Colon (tissue), 2 donors: ENCODE measurements at regions not wholly inside any gene's neighbourhood (a gene's known extent, or its start where the extent isn't known, plus 50 kb on each side); places are given as distances from the start of the nearest gene placed in this dataset.

Experiments
- FAIRE-seq: peaks from 2 replicates; lab custom pipeline; 2012; peaks lifted over from hg19 to GRCh38; lab: Jason Lieb, UNC
- donor health status: control.
- donor health status: control.

- FAIRE-seq = no peak
Measured at GRCh38 chr12:92359581-92360209, 214.0 kb upstream of the BTG1 start.

- FAIRE-seq = no peak
Measured at GRCh38 chr12:92357584-92358261, 212.1 kb upstream of the BTG1 start.

- no peak for FAIRE-seq
Measured at GRCh38 chr12:92356425-92356824, 210.8 kb upstream of the BTG1 start.

GRCh38 chr12:92349635-92350034 lies 204.0 kb upstream of the BTG1 start:
- no peak for FAIRE-seq

- FAIRE-seq = no peak
Measured at GRCh38 chr12:92342574-92342973, 196.9 kb upstream of the BTG1 start.

GRCh38 chr12:92341065-92341668 lies 195.5 kb upstream of the BTG1 start:
- no peak for FAIRE-seq

GRCh38 chr12:92340441-92341064 lies 194.9 kb upstream of the BTG1 start:
- FAIRE-seq = no peak

- no peak for FAIRE-seq
Measured at GRCh38 chr12:92340003-92340402, 194.4 kb upstream of the BTG1 start.

- no peak for FAIRE-seq
Measured at GRCh38 chr12:92339198-92339821, 193.7 kb upstream of the BTG1 start.

GRCh38 chr12:92338671-92339070 lies 193.0 kb upstream of the BTG1 start:
- FAIRE-seq = no peak

- FAIRE-seq = no peak
Measured at GRCh38 chr12:92338102-92338501, 192.5 kb upstream of the BTG1 start.

- FAIRE-seq = no peak
Measured at GRCh38 chr12:92337128-92337527, 191.5 kb upstream of the BTG1 start.

- no peak for FAIRE-seq
Measured at GRCh38 chr12:92336641-92337040, 191.0 kb upstream of the BTG1 start.

- FAIRE-seq = no peak
Measured at GRCh38 chr12:92335831-92336230, 190.2 kb upstream of the BTG1 start.

GRCh38 chr12:92334552-92334951 lies 188.9 kb upstream of the BTG1 start:
- FAIRE-seq = no peak

- FAIRE-seq = no peak
Measured at GRCh38 chr12:92332552-92332951, 186.9 kb upstream of the BTG1 start.

- no peak for FAIRE-seq
Measured at GRCh38 chr12:92331383-92331782, 185.7 kb upstream of the BTG1 start.

GRCh38 chr12:92330654-92331053 lies 185.0 kb upstream of the BTG1 start:
- FAIRE-seq = no peak

GRCh38 chr12:92326877-92327276 lies 181.2 kb upstream of the BTG1 start:
- FAIRE-seq = no peak

- FAIRE-seq = no peak
Measured at GRCh38 chr12:92324849-92325500, 179.3 kb upstream of the BTG1 start.

GRCh38 chr12:92312463-92312964 lies 166.9 kb upstream of the BTG1 start:
- FAIRE-seq = no peak
